ENCODE measurements at regions not wholly inside any gene's neighbourhood (a gene's known extent, or its start where the extent isn't known, plus 50 kb on each side); places are given as distances from the start of the nearest gene placed in this dataset.

DNA sequence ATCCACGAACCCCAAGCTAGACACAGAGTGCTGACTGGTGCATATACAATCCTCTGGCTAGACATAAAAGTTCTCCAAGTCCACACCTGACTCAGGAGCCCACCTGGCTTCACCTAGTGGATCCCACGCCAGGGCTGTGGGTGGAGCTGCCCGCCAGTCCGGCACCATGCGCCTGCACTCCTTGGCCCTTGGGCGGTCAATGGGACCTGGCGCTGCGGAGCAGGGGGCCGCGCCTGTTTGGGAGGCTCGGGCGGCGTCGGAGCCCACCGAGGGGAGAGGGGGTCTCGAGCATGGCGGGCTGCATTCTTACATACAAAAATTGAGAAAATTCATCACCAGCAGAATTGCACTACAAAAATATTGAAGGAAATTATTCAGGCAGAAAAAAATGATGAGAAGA, 120.7 kb upstream of the FAN1 start:
- no peak for DNase-seq

More for the DNA sequence above, 120.7 kb upstream of the FAN1 start:
- Histone ChIP-seq H3K4me1 (ENCODE audit: insufficient read depth, low read length) (no peaks in the 10 kb centered on the region), H2BK15ac (ENCODE audit: low read depth, low read length) (no peak overlapping the region), H3K56ac (ENCODE audit: insufficient read length, low read depth, low read length) (no peak overlapping the region), H3K9ac (ENCODE audit: extremely low read depth, insufficient read length, low read length) (no peak overlapping the region), H2BK20ac (ENCODE audit: low read depth, low read length, poor library complexity, severe bottlenecking) (no peak overlapping the region), H3K23me2 (ENCODE audit: insufficient read length, low read depth, low read length, poor library complexity, severe bottlenecking) (no peaks in the 10 kb centered on the region), H2BK5ac (ENCODE audit: insufficient read length, low read length) (no peak overlapping the region), H2AFZ (ENCODE audit: low read length) (no peak overlapping the region), H2BK120ac (ENCODE audit: low read depth, low read length, poor library complexity, severe bottlenecking) (no peak overlapping the region), H3K18ac (ENCODE audit: insufficient read length, low read depth, low read length) (no peak overlapping the region), H3K4me2 (ENCODE audit: insufficient read depth, insufficient read length, low read length) (no peak overlapping the region), H3K79me2 (ENCODE audit: insufficient read depth, low read length) (no peaks in the 10 kb centered on the region), H3K4ac (ENCODE audit: low read depth, low read length) (no peak overlapping the region), H3K27me3 (ENCODE audit: insufficient read depth, low read length) (no peaks in the 10 kb centered on the region), H4K8ac (replicated peaks; ENCODE audit: insufficient read length, low read depth, low read length) (no peak overlapping the region), H4K5ac (ENCODE audit: insufficient read length, low read depth, low read length) (no peak overlapping the region), H3T11ph (ENCODE audit: low read length) (no peak overlapping the region), H3K79me1 (ENCODE audit: insufficient read depth, low read depth, low read length, poor library complexity, severe bottlenecking) (no peaks in the 10 kb centered on the region), H3K23ac (ENCODE audit: insufficient read length, low read depth, low read length) (no peak overlapping the region), H3K9me3 (ENCODE audit: control insufficient read depth, low read depth, low read length) (no peaks in the 10 kb centered on the region), H2BK12ac (ENCODE audit: insufficient read length, low read depth, low read length) (no peak overlapping the region), H3K14ac (ENCODE audit: insufficient read depth, low read length) (no peak overlapping the region), H3K27ac (ENCODE audit: insufficient read length, low read depth, low read length) (no peak overlapping the region), H4K20me1 (ENCODE audit: control insufficient read depth, insufficient read depth, insufficient read length) (no peaks in the 10 kb centered on the region), H2AK5ac (ENCODE audit: insufficient read length, low read length) (no peak overlapping the region), H4K91ac (ENCODE audit: insufficient read length, low read depth, low read length) (no peak overlapping the region)
- H3K36me3 Mint-ChIP-seq (ENCODE audit: insufficient read depth in 1 of 3, low read depth in 3 of 3) = peaks cover 0 to under 1% (median 0%) of the 10 kb centered on the region in 3 experiments; a peak in 2 of 7 replicates
- peaks cover 12 to 20% of the 10 kb centered on the region in 2 experiments for H3K9me3 Mint-ChIP-seq
- no peak overlapping the region for H3K27ac Mint-ChIP-seq
- TF ChIP-seq, protein P1, sequence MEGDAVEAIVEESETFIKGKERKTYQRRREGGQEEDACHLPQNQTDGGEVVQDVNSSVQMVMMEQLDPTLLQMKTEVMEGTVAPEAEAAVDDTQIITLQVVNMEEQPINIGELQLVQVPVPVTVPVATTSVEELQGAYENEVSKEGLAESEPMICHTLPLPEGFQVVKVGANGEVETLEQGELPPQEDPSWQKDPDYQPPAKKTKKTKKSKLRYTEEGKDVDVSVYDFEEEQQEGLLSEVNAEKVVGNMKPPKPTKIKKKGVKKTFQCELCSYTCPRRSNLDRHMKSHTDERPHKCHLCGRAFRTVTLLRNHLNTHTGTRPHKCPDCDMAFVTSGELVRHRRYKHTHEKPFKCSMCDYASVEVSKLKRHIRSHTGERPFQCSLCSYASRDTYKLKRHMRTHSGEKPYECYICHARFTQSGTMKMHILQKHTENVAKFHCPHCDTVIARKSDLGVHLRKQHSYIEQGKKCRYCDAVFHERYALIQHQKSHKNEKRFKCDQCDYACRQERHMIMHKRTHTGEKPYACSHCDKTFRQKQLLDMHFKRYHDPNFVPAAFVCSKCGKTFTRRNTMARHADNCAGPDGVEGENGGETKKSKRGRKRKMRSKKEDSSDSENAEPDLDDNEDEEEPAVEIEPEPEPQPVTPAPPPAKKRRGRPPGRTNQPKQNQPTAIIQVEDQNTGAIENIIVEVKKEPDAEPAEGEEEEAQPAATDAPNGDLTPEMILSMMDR (conservative IDR thresholded peaks at IDR 0.05) = no peak
- no CpG with 5 or more reads among the region's 17 CpGs for WGBS (ENCODE audit: extremely low coverage, insufficient read length, low lambda C conversion rate)
- H3K4me1 Mint-ChIP-seq = no peaks in the 10 kb centered on the region
- peaks cover 5% of the 10 kb centered on the region; the same call in 1 of the 2 replicates for H3K27me3 Mint-ChIP-seq (ENCODE audit: low read depth)
- H3K4me3 Mint-ChIP-seq = no peak overlapping the region
